IMR-90 (cell line): ENCODE measurements at regions not wholly inside any gene's neighbourhood (a gene's known extent, or its start where the extent isn't known, plus 50 kb on each side); places are given as distances from the start of the nearest gene placed in this dataset.

Experiments
- ATAC-seq: fragments of 200-7000 bp; cut with Tn5 transposase; 2 replicates; pipeline ENCODE4 v1.9.1; 2020; ENCODE audit warnings: low read depth, mild to moderate bottlenecking, moderate library complexity
- BruUV-seq: library from RNA; stranded (reverse); fragments of 400-500 nt; replicated peaks from 2 replicates; lab custom pipeline; 2021; lab: Mats Ljungman, UMichigan
- CTCF ChIA-PET: fragments of 300-600 bp; formaldehyde crosslinking; extraction: SDS; loops from one replicate; lab custom pipeline; 2021; ENCODE audit warnings: antibody characterized with exemption; lab: Yijun Ruan, JAX
- POLR2A ChIA-PET: fragments of 300-600 bp; sonication (Branson Sonifier 250); formaldehyde crosslinking; loops from one replicate; lab custom pipeline; 2022; ENCODE audit warnings: antibody characterized with exemption; ENCODE audit not compliant: unreplicated experiment; lab: Charles Lee
- DNase-seq: peaks from one replicate; pipeline ENCODE4 v3.0.0; 2013
- H2AFZ ChIP-seq: replicated peaks from 2 replicates; pipeline ENCODE3; 2013; ENCODE audit warnings: low read length, mild to moderate bottlenecking; ENCODE audit not compliant: poor library complexity
- H2AK5ac ChIP-seq: 2 replicates; pipeline ENCODE4 v1.6.1; 2013; ENCODE audit warnings: low read depth, low read length, inconsistent platforms
- H2AK9ac ChIP-seq: replicated peaks from 2 replicates; pipeline ENCODE3; 2013; ENCODE audit warnings: mild to moderate bottlenecking, low read depth, low read length, moderate library complexity; ENCODE audit not compliant: poor library complexity
- H2BK120ac ChIP-seq: 2 replicates; pipeline ENCODE4 v1.6.1; 2013; ENCODE audit warnings: low read depth, low read length, inconsistent platforms
- H2BK15ac ChIP-seq: 3 replicates; pipeline ENCODE4 v1.6.1; 2013; ENCODE audit warnings: low read depth, low read length, inconsistent platforms
- H2BK20ac ChIP-seq: 2 replicates; pipeline ENCODE4 v1.6.1; 2013; ENCODE audit warnings: low read depth, mild to moderate bottlenecking, inconsistent platforms, low read length, moderate library complexity
- H2BK5ac ChIP-seq: 2 replicates; pipeline ENCODE4 v1.6.1; 2013; ENCODE audit warnings: mild to moderate bottlenecking, low read depth, low read length, inconsistent platforms; ENCODE audit not compliant: poor library complexity, severe bottlenecking
- H3K14ac ChIP-seq: replicated peaks from 2 replicates; pipeline ENCODE4 v1.6.1; 2013; ENCODE audit warnings: low read depth, low read length, inconsistent platforms
- H3K18ac ChIP-seq: 2 replicates; pipeline ENCODE4 v1.6.1; 2013; ENCODE audit warnings: low read depth, low read length, control low read depth
- H3K23ac ChIP-seq: 2 replicates; pipeline ENCODE4 v1.6.1; 2013; ENCODE audit warnings: low read depth, low read length, inconsistent platforms
- H3K27ac ChIP-seq: 2 replicates; pipeline ENCODE4 v1.5.1; 2013; ENCODE audit warnings: mild to moderate bottlenecking, control low read depth, low read length; ENCODE audit not compliant: insufficient read depth
- H3K27me3 ChIP-seq: 2 replicates; pipeline ENCODE4 v1.6.1; 2013; ENCODE audit warnings: low read length; ENCODE audit not compliant: control insufficient read depth, insufficient read depth
- H3K36me3 ChIP-seq: 2 replicates; pipeline ENCODE4 v1.6.1; 2013; ENCODE audit warnings: low read length, mixed read lengths; ENCODE audit not compliant: control insufficient read depth, insufficient read depth
- H3K4ac ChIP-seq: 2 replicates; pipeline ENCODE4 v1.6.1; 2013; ENCODE audit warnings: low read depth, low read length, inconsistent platforms
- H3K4me1 ChIP-seq: 2 replicates; pipeline ENCODE4 v1.6.1; 2013; ENCODE audit warnings: low read length, mixed read lengths; ENCODE audit not compliant: control insufficient read depth, insufficient read depth
- H3K4me2 ChIP-seq: 2 replicates; pipeline ENCODE4 v1.6.1; 2013; ENCODE audit warnings: low read depth, mild to moderate bottlenecking, control low read depth, low read length, moderate library complexity
- H3K4me3 ChIP-seq: 2 replicates; pipeline ENCODE4 v1.5.1; 2013; ENCODE audit warnings: low read depth, mild to moderate bottlenecking, control low read depth, low read length, moderate library complexity; ENCODE audit not compliant: insufficient read depth
- H3K56ac ChIP-seq: 2 replicates; pipeline ENCODE4 v1.6.1; 2013; ENCODE audit warnings: low read length, inconsistent platforms; ENCODE audit not compliant: insufficient read depth; ENCODE audit errors: extremely low read depth
- H3K79me1 ChIP-seq, 2 experiments: 2 replicates each; pipeline ENCODE4 v1.6.1; 2013; ENCODE audit warnings: low read length in 2 of 2, inconsistent platforms in 1 of 2, low read depth in 1 of 2
- H3K9ac ChIP-seq: 2 replicates; pipeline ENCODE4 v1.6.1; 2013; ENCODE audit warnings: low read depth, low read length, control low read depth
- H3K9me1 ChIP-seq: 2 replicates; pipeline ENCODE4 v1.6.1; 2013; ENCODE audit warnings: low read length, inconsistent platforms; ENCODE audit not compliant: insufficient read depth
- H3K9me3 ChIP-seq: 2 replicates; pipeline ENCODE4 v1.6.1; 2013; ENCODE audit warnings: low read length; ENCODE audit not compliant: control insufficient read depth, insufficient read depth
- H4K20me1 ChIP-seq: 2 replicates; pipeline ENCODE4 v1.6.1; 2013; ENCODE audit warnings: low read length, inconsistent platforms; ENCODE audit not compliant: insufficient read depth
- H4K5ac ChIP-seq: 2 replicates; pipeline ENCODE4 v1.6.1; 2013; ENCODE audit warnings: mild to moderate bottlenecking, low read depth, low read length, control low read depth
- H4K8ac ChIP-seq, 2 experiments: 2 replicates each; pipeline ENCODE4 v1.6.1; 2013; ENCODE audit warnings: low read depth in 2 of 2, low read length in 2 of 2, control low read depth in 1 of 2, inconsistent platforms in 1 of 2
- H4K91ac ChIP-seq: 2 replicates; pipeline ENCODE4 v1.6.1; 2013; ENCODE audit warnings: low read depth, low read length, inconsistent platforms; ENCODE audit not compliant: insufficient read depth
- BHLHE40 ChIP-seq: fragments of 150-350 bp; IDR thresholded peaks from 2 replicates; pipeline ENCODE4 v1.6.1; 2016; ENCODE audit warnings: mild to moderate bottlenecking, low read depth, low read length
- CEBPB ChIP-seq: IDR thresholded peaks from 2 replicates; pipeline ENCODE4 v1.6.1; 2012; ENCODE audit warnings: low read depth, low read length, improper control_type of control experiment
- CHD1 ChIP-seq: IDR thresholded peaks from 2 replicates; pipeline ENCODE4 v1.6.1; 2012; ENCODE audit warnings: low read depth, low read length, improper control_type of control experiment
- ELK1 ChIP-seq: fragments of 150-350 bp; IDR thresholded peaks from 2 replicates; pipeline ENCODE4 v1.6.1; 2016; ENCODE audit warnings: low read depth, mild to moderate bottlenecking, low read length, moderate library complexity, borderline replicate concordance
- FOS ChIP-seq: fragments of 150-350 bp; IDR thresholded peaks from 2 replicates; pipeline ENCODE4 v1.6.1; 2016; ENCODE audit warnings: low read depth, low read length
- MAFK ChIP-seq: IDR thresholded peaks from 2 replicates; pipeline ENCODE4 v1.6.1; 2012; ENCODE audit warnings: low read depth, low read length, improper control_type of control experiment
- MAZ ChIP-seq: IDR thresholded peaks from 2 replicates; pipeline ENCODE4 v1.6.1; 2012; ENCODE audit warnings: low read depth, mild to moderate bottlenecking, low read length, improper control_type of control experiment, moderate library complexity, borderline replicate concordance
- MXI1 ChIP-seq: IDR thresholded peaks from 2 replicates; pipeline ENCODE4 v1.6.1; 2012; ENCODE audit warnings: low read depth, mild to moderate bottlenecking, low read length, moderate library complexity, borderline replicate concordance
- NFE2L2 ChIP-seq: fragments of 150-350 bp; IDR thresholded peaks from 2 replicates; pipeline ENCODE4 v1.6.1; 2016; ENCODE audit warnings: low read depth, mild to moderate bottlenecking, low read length
- POLR2A ChIP-seq: IDR thresholded peaks from 2 replicates; pipeline ENCODE4 v1.6.1; 2012; ENCODE audit warnings: mild to moderate bottlenecking, low read depth, low read length
- RAD21 ChIP-seq: IDR thresholded peaks from 2 replicates; pipeline ENCODE4 v1.6.1; 2012; ENCODE audit warnings: low read length, improper control_type of control experiment
- RCOR1 ChIP-seq: IDR thresholded peaks from 2 replicates; pipeline ENCODE4 v1.6.1; 2012; ENCODE audit warnings: mild to moderate bottlenecking, low read length, improper control_type of control experiment; ENCODE audit not compliant: insufficient replicate concordance
- RFX5 ChIP-seq: IDR thresholded peaks from 2 replicates; pipeline ENCODE4 v1.8.0; 2012; ENCODE audit warnings: low read depth, mild to moderate bottlenecking, low read length, moderate library complexity
- SMC3 ChIP-seq: fragments of 150-350 bp; IDR thresholded peaks from 2 replicates; pipeline ENCODE4 v1.6.1; 2016; ENCODE audit warnings: low read depth, mild to moderate bottlenecking, antibody characterized with exemption, low read length, moderate library complexity
- USF2 ChIP-seq: fragments of 150-350 bp; IDR thresholded peaks from 2 replicates; pipeline ENCODE4 v1.6.1; 2017; ENCODE audit warnings: mild to moderate bottlenecking, antibody characterized with exemption, low read length, low read depth
- WGBS, 2 experiments: methylation state at CpG; one replicate each; pipeline versions ENCODE4 v1.1.5 to v1.1.7; 2013; ENCODE audit warnings: missing lambda C conversion rate in 2 of 2; ENCODE audit not compliant: insufficient read length in 1 of 2; ENCODE audit errors: extremely low coverage in 2 of 2; 5-methylcytosine and 5-hydroxymethylcytosine counted together
- dilution Hi-C: fragments of 300-500 bp; cut with HindIII; formaldehyde crosslinking; loops from one replicate; pipeline ENCODE4 v1.14.3; 2018; ENCODE audit warnings: low sequenced_read_pairs; ENCODE audit not compliant: unreplicated experiment
- in situ Hi-C: fragments of 300-500 bp; cut with MboI; formaldehyde crosslinking; loops from 3 replicates; pipeline ENCODE4 v1.14.3; 2019; ENCODE audit warnings: low sequenced_read_pairs, inconsistent platforms, mixed read lengths
- intact Hi-C: fragments of 100-400 bp; cut with micrococcal nuclease; formaldehyde crosslinking; loops from 2 replicates; pipeline ENCODE4 v1.10.0; 2022
- TF ChIP-seq, protein P1 (sequence below): conservative IDR thresholded peaks from 2 replicates; pipeline ENCODE4 v1.5.1; 2012; ENCODE audit warnings: mild to moderate bottlenecking, low read depth, low read length, improper control_type of control experiment

- no peak overlapping the region for H2BK5ac ChIP-seq
- no peaks in the 10 kb centered on the region for H3K4me1 ChIP-seq
- ChIA-PET POLR2A (no interaction called here), CTCF (no interaction called here)
- ATAC-seq (no peak), DNase-seq (no peak)
- H3K14ac ChIP-seq: no peak overlapping the region
- no peak overlapping the region for H4K8ac ChIP-seq
- H2BK15ac ChIP-seq: no peak overlapping the region
- no peak overlapping the region for H4K5ac ChIP-seq
- H3K36me3 ChIP-seq: no peaks in the 10 kb centered on the region
- dilution Hi-C loops (no loop called here), in situ Hi-C loops (no loop called here), intact Hi-C loops (no loop called here)
- H4K20me1 ChIP-seq: no peaks in the 10 kb centered on the region
- no peak overlapping the region for H4K91ac ChIP-seq
- H2AK5ac ChIP-seq: no peak overlapping the region
- peaks cover 29% of the 10 kb centered on the region for H3K27me3 ChIP-seq
- no peaks in the 10 kb centered on the region for H3K79me1 ChIP-seq
- H3K18ac ChIP-seq: no peak overlapping the region
- H2AFZ ChIP-seq: no peak overlapping the region
- H3K27ac ChIP-seq: no peak overlapping the region
- TF ChIP-seq MAZ (no peak), BHLHE40 (no peak), CEBPB (no peak), RFX5 (no peak), POLR2A (no peak), RCOR1 (no peak), FOS (no peak), CHD1 (no peak), SMC3 (no peak), RAD21 (no peak), MXI1 (no peak), USF2 (no peak), ELK1 (no peak), NFE2L2 (no peak), MAFK (no peak)
- TF ChIP-seq, protein P1, sequence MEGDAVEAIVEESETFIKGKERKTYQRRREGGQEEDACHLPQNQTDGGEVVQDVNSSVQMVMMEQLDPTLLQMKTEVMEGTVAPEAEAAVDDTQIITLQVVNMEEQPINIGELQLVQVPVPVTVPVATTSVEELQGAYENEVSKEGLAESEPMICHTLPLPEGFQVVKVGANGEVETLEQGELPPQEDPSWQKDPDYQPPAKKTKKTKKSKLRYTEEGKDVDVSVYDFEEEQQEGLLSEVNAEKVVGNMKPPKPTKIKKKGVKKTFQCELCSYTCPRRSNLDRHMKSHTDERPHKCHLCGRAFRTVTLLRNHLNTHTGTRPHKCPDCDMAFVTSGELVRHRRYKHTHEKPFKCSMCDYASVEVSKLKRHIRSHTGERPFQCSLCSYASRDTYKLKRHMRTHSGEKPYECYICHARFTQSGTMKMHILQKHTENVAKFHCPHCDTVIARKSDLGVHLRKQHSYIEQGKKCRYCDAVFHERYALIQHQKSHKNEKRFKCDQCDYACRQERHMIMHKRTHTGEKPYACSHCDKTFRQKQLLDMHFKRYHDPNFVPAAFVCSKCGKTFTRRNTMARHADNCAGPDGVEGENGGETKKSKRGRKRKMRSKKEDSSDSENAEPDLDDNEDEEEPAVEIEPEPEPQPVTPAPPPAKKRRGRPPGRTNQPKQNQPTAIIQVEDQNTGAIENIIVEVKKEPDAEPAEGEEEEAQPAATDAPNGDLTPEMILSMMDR: no peak
- H3K9ac ChIP-seq: no peak overlapping the region
- WGBS, 2 experiments: no CpG with 5 or more reads among the region's 3 CpGs
- no peak overlapping the region for H3K23ac ChIP-seq
- H3K4me3 ChIP-seq: no peak overlapping the region
- H3K9me1 ChIP-seq: no peaks in the 10 kb centered on the region
- H3K56ac ChIP-seq: no peak overlapping the region
- H2BK20ac ChIP-seq: no peak overlapping the region
- H3K4ac ChIP-seq: no peak overlapping the region
- H3K9me3 ChIP-seq: no peaks in the 10 kb centered on the region
- H3K4me2 ChIP-seq: no peak overlapping the region
- no peak overlapping the region for H2BK120ac ChIP-seq
- BruUV-seq: no TSS peak
- no peak overlapping the region for H2AK9ac ChIP-seq
Observed at GRCh38 chr6:1232578-1232977, 79.3 kb upstream of the FOXQ1 start.
